Peyer's patch (tissue), 4 donors: ENCODE measurements at regions not wholly inside any gene's neighbourhood (a gene's known extent, or its start where the extent isn't known, plus 50 kb on each side); places are given as distances from the start of the nearest gene placed in this dataset.

Experiments used
- POLR2A ChIP-seq, 2 donors: fragments of 450-650 bp; IDR thresholded peaks; one replicate each; pipeline ENCODE4 v1.5.1; 2017; ENCODE audit warnings: antibody characterized with exemption in 2 of 2, mild to moderate bottlenecking in 2 of 2, moderate library complexity in 2 of 2
- TF ChIP-seq, protein P1 (sequence below), 6 experiments: fragments of 450-650 bp in 4 of 6; fragments of 200-600 bp in 2 of 6; sonication (generic) in 1 of 6; IDR thresholded peaks; one replicate each; pipeline ENCODE4 v1.5.1; 2017 to 2019; ENCODE audit warnings: antibody characterized with exemption in 6 of 6, mild to moderate bottlenecking in 3 of 6, moderate library complexity in 1 of 6

DNA sequence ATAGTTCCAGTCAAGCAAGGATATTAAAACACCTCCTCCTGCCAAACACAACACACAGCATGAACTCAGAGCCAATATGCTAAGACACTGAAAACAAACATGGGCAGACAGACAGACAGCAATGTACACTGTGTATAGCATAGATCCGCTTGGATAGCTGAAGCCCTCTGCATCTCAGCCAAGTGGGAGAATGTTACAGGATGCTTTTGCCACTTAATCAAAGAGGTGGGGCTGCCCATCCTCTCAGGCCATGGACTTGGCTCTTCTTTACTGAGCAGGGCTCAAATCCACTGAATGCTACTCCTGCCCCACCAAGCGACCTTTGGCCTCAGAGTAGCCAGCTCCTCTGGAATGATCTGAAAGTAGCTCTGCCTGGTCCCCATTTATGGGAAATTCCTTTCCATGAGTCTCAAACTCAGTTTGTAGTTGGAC, 64.7 kb upstream of the NGF start:
- TF ChIP-seq, protein P1, sequence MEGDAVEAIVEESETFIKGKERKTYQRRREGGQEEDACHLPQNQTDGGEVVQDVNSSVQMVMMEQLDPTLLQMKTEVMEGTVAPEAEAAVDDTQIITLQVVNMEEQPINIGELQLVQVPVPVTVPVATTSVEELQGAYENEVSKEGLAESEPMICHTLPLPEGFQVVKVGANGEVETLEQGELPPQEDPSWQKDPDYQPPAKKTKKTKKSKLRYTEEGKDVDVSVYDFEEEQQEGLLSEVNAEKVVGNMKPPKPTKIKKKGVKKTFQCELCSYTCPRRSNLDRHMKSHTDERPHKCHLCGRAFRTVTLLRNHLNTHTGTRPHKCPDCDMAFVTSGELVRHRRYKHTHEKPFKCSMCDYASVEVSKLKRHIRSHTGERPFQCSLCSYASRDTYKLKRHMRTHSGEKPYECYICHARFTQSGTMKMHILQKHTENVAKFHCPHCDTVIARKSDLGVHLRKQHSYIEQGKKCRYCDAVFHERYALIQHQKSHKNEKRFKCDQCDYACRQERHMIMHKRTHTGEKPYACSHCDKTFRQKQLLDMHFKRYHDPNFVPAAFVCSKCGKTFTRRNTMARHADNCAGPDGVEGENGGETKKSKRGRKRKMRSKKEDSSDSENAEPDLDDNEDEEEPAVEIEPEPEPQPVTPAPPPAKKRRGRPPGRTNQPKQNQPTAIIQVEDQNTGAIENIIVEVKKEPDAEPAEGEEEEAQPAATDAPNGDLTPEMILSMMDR (IDR thresholded peaks at IDR 0.05) = no peak
- no peak for TF ChIP-seq POLR2A (IDR thresholded peaks at IDR 0.05)
